ENCODE measurements at regions not wholly inside any gene's neighbourhood (a gene's known extent, or its start where the extent isn't known, plus 50 kb on each side); places are given as distances from the start of the nearest gene placed in this dataset.
"Not testable (repeated sequence)": the region's sequence is repeated elsewhere in the genome, so short reads cannot be mapped to it uniquely, and the experiment has no call there.

DNA sequence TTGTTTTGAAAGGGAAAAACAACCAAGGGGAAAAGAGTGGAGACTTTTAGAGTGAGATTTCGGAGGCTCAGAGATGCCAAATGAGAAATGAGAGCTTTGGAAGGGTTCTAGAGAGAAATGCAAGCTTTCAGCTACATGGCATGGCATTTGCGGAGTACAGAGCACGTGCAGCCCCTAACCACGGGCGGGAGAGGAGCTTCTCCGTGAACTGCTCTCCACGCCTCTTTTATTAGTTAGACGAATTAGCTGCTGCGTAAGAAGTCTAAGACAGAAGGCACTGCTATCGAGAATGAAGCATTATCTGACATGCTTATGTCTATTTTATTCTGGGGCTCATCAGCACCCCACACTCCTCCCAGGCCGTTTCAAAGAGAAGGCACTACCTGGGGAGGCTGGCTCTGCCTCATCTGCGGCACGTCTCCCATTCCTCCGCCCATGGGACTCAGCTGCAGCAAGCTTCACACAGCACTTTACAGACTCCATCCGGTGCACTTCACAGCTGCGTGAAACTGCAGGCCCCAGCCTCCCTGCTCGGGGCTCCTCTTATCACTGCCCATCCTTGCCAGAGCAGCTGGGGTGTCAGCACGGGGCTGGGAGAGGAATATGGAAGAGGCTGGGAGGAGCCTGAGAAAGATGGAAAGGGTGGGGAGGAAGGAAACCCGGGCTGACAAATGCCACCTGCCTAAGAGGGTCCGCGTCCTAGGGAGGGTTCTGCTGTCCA, 207.3 kb upstream of the APCDD1 start:
- no peak for DNase-seq (ENCODE audit: low read depth in 2 of 2)

DNA sequence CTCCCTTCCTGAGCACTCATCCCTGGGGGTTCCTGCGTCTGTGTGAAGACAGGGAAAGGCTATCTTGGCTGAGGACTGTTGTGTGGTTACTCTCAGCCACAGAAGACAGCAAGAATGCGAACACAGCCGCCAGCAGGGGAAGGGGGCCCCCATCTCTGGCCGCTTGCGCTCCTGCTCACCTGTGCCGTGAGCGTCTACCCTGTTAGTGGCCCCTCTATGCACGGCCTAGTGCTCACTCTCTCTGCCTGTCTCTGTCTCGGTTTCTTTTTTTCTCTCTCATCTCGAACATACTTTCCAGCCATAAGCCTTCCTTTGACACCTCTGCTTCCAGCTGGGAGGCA, 206.7 kb upstream of the APCDD1 start:
- no peak for DNase-seq (ENCODE audit: low read depth in 2 of 2)

DNA sequence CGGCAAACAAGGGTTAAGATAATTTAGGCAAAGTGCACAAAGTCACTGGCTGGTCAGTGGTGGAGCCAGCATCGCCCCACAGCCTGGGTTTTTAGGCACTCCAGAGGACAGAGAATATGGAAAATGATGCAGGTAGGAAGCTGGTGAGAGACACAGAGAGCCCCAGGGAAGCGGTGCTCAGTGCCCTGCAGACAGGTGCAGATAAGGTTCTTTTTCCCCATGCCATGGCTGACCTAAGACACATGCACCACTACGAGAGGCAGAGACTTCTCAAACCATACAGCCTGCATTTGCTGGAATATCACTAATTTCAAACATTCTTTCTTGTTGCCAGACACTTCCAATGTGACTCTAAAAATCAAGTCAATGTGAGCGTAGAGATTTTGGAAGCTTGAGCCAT, 205.7 kb upstream of the APCDD1 start:
- no peak for DNase-seq (ENCODE audit: low read depth in 2 of 2)

DNA sequence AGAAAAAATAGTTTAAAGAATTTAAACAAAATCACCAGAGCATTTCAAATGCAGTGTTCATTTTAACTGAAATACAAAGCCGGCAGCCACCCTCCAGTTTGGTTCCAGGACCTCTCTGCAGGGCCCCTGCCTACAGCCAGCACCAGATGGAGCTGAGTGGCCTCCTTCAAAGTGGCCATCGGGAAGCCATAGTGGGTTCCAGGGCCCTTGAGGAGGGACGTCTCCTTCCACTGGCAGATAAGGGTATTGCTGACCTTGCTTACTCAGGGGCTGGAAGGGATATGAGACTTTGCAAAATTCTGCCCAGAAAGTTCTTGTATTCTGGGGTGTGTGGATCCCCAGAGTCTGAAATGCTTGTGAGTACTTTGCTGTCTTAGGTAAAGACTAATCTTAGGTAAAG, 205.2 kb upstream of the APCDD1 start:
- DNase-seq (ENCODE audit: low read depth in 2 of 2) = no peak

DNA sequence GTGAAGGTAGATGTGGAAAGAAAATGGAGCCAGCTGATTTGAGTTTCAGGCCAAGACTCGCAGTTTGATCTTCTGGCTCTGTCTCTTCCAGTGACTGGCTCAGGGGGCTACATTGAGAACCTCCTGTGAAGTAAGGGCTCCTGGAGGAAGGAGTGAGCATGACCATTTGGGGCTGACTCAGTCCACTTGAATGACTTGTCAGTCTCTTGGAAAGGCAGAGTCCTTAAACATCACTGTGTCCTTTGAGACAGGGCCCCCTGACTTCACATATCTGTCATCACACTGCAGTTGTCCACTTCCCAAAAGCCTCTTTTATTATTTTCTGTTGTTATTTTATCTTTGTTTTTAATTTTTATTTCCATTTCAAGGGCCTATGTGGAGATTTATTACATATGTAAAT, 204.6 kb upstream of the APCDD1 start:
- no peak for DNase-seq (ENCODE audit: low read depth in 2 of 2)

DNA sequence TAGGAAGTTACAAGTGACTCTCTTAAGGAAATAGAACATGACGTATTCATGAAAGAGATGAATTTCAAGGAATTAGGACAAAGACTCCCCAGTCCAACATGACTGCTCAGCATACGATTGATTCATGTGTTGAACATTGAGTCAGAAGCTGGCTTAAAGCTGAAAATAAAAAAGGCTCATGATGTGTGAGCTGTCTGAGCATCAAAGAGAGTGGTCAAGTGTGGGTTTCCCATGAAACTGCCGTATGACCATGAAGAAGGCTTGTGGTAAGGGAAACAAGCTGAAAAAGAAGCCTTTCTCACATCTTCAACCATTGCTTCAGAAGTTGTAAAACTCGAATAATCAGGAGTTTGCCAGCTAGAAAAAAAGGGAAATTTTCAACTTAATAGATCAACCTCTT, 201.9 kb upstream of the APCDD1 start:
- no peak for DNase-seq (ENCODE audit: low read depth in 2 of 2)

DNA sequence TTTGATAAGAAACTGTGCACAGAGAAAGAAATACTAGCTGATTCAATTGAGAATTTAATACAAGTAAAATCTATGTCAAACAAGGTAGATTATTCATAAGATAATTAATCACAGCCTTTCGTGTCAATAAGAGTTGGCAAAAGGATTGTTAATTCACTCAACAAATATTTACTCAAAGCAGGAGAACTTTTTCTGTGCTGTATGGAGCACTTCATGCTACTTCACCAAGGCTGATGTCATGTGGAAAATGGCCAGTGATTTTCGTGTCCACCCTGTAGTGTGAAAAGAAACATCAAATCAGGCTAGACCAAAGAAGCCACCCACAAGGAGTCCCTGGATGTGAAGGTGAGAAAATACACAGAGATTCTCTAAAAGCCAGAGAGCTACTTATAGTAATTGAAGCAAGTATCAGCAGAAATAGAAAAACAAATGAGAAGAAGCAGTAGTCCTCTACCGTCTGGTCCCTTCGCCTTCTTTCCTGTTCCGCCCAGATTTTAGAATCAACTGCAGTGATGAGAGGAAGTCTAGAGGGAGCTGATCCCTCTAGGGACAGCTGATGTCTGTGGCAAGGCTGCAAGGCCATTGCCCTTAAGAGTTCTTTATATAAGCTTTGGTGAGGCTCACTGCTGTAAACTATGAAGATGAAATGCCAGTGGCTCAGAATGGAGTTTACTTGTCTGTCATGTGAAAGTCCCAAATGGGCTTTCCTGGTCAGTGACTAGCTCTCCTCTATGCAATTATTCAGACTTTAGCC, 201.3 kb upstream of the APCDD1 start:
- no peak for DNase-seq (ENCODE audit: low read depth in 2 of 2)

DNA sequence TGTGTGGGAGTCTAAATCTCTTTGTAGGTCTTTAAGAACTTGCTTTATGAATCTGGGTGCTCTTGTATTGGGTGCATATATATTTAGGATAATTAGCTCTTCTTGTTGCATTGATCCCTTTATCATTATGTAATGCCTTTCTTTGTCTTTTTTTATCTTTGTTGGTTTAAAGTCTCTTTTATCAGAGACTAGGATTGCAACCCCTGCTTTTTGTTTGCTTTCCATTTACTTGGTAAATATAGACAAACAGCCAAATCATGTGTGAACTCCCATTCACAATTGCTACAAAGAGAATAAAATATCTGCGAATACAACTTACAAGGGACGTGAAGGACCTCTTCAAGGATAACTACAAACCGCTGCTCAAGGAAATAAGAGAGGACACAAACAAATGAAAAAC, 198.2 kb upstream of the APCDD1 start:
- DNase-seq (ENCODE audit: low read depth in 2 of 2) = not testable (repeated sequence)

DNA sequence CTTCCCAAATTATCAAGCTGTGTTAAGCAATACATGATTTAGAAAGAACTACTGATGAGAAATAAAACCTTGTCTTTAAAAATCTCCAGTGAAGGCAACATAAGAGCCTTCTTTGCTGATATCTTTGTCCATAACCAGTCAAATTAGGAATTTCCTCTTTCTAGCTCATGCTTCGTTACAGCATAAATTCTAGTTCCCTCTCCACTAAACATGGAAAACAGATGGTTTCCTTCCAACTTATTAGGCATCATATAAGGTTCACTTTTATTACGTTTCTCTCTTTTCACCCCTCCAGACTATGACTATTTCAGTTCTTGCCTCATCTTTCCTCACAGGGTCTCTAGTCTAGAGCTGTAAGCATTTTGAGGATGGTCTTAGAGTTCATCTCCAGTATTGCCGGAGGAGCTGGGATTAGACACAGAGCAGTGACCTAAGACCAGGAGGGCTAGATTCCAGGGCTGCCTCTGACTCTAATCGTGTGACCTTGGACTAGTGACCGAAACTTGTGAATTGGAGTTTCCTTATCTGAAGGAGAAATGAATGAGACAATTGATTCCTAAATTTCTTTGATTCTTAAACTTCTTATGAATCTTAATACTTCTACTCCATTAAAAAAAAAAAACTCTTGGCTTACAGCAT, 195.5 kb upstream of the APCDD1 start:
- no peak for DNase-seq (ENCODE audit: low read depth in 2 of 2)

DNA sequence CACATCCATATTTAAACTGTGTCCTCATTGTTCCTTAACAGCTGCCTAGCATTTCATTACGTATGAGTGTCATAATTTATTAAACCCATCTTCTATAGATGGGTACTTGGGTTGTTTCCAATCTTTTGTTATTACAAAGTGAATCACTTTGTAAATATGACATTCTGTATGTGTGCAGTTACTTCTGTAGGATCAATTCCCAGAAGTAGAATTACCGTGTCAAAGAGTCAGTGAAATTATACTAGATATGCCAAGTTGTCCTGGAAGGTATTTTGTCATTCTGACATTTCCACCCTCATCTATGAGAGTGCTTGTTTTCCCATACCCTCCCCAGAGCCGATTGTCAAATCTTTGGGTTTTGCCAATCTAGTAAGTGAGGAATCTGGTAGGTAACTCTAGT, 194.5 kb upstream of the APCDD1 start:
- no peak for DNase-seq (ENCODE audit: low read depth in 2 of 2)

DNA sequence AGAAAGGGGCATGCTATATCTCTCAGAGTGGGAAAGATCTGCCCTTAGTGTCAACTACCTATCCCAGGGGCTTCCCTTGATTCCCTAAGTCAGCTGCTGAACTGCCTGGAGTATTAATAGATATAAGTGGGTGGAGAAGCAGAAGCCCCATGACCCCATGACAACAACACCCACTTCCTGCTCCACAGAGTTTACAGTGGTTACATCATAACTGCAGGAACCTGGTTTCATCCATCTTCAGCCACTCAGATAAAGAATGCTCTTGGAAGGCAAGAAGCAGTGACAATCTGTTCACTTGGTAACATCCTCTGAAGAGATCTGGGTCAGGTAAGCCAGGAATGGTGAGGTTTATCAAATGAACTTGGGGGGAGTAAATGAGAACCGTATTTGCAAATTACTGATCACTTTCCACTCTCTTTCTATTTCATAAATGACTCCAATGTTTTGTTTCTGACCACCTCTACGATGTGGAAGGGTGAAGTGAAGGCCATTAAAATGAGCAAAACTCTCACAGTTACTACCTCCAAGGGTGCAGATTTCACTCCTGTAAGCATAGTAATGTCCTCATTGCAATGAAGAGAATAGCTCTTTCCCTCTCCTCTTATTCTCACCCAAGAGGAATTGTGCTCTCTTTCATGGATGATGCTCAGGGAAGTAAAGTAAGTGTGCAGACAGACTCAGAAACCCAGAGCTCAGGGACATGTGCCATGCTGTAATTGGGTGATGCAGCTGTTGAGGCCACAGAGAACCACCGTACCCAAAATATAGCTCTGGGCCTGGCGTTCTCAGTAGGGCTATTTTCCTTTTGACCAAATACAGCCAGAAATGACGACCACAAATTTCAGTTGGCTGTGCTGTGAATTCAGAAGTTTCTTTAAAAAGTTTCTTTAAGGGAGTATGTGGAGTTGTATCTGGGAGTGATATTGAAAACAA, 192.8 kb upstream of the APCDD1 start:
- no peak for DNase-seq (ENCODE audit: low read depth in 2 of 2)

DNA sequence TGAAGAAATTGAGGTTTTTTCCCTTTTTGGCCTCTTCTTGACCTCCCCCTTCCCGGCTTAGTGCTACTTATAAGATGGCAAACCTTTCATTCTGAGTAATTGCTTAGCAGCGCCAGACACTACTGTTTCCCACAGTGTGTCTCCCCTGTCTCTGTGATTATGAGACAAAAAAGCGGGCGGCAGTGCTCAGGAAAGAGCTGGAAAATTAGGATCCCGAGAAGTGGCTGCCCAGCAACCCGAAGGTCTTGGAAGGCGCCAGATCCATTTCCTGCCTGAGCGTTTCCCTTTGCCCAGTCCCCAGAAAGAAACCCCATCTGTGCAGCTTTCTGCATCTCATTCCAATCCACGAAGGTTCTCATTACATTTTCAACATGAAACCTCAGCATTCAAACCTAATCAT, 191.9 kb upstream of the APCDD1 start:
- DNase-seq (ENCODE audit: low read depth in 2 of 2) = no peak

DNA sequence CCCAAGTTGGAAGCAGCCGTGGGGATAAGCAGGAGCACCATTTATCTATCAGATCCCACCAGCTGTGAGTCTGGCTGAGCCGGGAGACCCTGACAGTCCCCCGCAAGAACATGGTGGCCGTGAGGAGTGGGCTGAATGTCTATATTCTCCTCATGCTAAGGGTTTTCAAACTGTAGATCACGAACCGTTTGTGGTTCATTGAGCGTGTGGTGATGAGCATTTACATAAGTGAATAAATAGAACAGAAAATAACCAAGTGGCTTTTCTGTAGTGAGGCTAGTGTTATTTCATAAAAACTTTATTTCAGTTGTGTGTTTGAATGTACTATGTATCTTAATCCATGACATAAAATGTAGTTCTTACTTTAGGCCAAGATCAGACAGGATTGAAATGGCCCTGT, 190.2 kb upstream of the APCDD1 start:
- DNase-seq (ENCODE audit: low read depth in 2 of 2) = no peak

DNA sequence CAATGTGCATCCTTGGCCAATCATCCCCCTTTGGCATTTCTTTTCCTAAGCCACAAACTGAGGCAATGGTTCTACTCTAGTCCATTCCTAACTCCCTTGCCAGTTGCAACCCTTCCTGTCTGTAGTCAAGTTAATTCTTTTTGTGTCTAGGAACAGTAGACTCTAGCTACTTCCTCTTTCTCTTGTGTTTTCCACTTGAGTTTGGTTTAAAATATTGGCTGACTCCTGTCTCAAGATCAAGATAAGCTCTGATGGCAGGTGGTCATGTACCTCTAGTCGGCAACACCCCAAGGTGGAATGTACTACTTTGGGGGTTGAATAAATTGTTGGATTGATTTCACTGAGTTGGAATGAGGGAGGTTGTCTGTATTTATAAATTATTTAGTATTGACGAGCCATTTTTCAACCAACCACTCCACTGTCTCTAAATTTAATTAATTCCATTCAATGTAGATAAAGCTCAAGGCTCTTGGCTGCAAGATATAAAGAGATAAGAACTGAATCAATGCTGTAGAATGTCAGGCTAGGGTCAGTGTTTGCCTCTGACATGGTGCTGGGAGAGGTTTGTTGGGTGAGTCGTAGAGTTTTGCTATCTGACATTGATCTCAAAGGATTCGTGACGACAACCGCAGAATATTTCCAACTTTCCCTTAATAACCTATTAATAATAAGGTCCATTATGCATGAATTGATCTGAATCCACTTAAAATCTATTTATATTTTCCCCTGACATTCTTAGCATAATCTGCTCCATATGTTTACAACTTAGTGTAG, 188.7 kb upstream of the APCDD1 start:
- no peak for DNase-seq (ENCODE audit: low read depth in 2 of 2)

DNA sequence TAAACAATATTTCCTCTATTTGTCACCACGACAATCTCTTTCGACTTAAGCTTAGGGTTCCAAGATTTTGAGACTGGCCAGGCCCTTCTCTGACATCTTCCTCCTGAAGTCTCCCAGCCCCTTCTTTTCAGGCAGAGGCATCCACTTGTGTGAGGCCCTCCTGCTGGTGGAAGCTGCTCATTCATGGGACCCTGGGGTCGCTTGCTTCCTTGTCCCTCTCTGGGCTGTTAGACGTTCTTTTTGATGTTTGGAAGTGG, 188.2 kb upstream of the APCDD1 start:
- no peak for DNase-seq (ENCODE audit: low read depth in 2 of 2)

DNA sequence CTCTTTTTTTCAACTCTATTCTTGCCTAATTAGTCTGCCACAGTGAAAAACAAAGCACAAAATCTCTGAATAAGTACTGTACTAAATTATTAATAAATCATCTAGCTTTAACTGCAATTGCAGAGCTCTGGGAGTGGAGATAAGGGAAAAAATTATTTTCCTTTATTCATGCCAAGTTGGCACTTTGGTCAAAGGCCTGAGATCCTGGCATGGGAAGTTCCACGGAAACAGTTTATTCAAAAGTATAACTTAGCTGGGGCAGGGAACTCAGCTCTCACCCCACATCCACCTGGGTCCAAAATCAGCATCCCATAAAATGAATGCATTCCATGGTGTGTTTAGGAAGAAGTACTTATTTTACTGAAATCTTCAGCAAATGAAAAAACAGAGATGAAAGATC, 185.2 kb upstream of the APCDD1 start:
- no peak for DNase-seq (ENCODE audit: low read depth in 2 of 2)

DNA sequence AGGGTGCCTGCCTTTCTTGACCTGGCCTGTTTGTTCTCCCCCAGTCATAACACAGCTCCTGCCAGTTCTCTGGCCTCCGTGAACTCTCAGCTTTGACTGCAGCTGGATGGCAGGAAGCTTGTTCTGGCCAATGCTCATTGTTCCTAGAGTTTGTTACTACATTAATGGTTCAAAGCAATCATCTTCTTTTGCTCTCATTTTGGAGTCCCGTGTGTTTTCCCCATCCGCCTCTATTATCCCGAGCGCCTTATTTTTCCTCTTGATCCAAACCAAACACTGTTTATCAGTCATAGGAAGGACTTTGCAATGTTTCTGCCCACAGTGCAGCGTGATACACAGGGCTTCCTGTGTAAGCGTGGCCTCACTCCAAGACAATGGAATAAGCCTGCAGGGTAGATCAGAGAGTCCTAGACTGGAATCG, 184.3 kb upstream of the APCDD1 start:
- DNase-seq (ENCODE audit: low read depth in 2 of 2) = no peak

DNA sequence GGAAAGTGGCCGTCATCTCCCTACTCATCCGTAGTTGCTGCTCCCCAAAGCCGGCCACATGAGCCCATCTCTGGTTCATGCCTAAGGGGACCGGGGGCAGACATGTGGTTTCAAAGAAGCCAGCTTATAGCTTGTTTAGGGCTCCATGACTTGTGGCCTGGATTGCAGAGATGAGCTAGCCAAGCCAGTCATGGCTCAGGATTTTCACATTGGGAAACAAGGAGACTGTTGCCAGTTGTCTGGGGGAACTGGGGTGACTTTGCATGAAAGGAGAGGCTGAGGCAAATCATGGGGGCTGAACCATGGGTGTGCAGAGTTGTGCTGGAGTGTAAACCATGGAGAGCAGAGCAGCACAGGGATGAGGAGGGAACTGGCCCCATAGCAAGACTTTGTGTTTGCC, 183.0 kb upstream of the APCDD1 start:
- no peak for DNase-seq (ENCODE audit: low read depth in 2 of 2)

DNA sequence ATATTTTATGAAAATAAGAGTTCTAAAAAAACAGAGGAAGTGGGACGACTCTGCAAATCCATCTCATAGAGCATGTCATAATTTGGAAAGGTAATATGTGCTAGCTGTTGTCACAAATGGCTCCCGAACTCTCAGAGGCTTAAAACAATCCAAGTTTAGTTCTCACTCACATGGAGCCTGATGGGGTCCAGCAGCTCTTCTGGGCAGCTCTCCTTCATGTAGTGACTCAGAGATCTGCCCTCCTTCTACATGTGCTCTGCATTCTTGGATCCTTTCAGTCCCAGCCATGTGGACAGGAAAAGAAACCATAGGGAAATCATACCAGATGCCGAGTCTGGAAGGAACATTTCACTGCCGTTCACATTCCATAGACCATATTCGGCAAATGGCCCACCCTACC, 180.1 kb upstream of the APCDD1 start:
- DNase-seq (ENCODE audit: low read depth in 2 of 2) = no peak

DNA sequence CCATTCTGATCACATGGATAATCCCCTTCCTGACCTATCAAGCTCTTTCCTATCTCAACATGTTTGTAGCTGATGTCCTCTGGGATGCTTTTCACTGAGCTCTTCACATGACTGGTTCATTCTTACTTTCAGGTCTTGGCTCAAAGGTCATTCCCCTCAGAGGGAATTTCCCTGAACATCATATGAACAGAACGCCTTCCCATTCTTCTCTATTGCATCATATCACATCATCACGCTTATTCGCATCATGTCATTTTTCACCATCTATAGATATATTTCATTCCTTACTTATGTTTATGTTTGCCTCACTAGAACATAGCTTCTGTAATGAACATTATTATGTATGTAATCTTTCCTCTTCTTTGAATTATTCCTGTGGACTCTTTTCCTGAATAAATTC, 178.9 kb upstream of the APCDD1 start:
- no peak for DNase-seq (ENCODE audit: low read depth in 2 of 2)

DNA sequence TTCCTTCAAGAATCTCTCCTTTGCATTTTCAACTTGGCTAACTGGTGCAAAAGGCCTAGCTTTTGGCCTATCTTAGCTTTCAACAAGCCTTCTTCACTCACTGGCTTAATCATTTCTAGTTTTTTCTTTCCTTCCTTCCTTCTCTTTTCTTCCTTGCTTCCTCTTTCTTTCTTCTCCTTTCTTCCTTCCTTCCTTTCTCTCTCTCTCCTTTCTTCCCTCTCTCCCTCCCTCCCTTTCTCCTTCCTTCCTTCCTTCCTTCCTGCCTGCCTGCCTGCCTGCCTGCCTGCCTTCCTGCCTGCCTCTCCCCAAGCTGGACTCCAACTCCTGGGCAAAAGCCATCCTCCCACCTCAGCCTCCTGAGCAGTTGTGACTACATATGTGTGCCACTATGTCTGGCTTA, 176.2 kb upstream of the APCDD1 start:
- no peak for DNase-seq (ENCODE audit: low read depth in 2 of 2)

DNA sequence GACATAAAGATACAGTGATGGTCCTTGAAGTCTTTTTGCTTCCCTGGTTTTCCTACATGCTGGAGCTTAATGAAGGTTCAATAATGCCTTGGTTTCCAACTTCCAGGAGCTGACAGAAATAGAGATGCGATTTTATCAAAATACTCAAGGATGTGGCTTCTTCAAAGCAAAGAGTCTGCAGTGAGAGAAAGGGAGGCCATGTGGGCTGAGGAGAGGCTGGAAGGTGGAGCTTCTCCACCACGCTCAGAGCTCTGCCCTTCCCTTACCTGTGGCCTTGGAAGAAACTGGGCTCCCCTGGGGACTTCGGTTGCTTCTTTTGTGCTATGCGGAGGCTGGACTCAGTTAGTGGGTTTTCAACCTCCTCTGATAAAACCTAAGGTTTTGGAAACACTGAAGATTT, 175.0 kb upstream of the APCDD1 start:
- DNase-seq (ENCODE audit: low read depth in 2 of 2) = no peak

Measured in stimulated activated CD8-positive, alpha-beta memory T cell treated with anti-CD3 and anti-CD28 coated beads, Interleukin-2, amount 100 ng/mL, for 1 hour (primary cell).